Colon (tissue), 2 donors: ENCODE measurements at regions not wholly inside any gene's neighbourhood (a gene's known extent, or its start where the extent isn't known, plus 50 kb on each side); places are given as distances from the start of the nearest gene placed in this dataset.

Source experiments
- FAIRE-seq: peaks from 2 replicates; lab custom pipeline; 2012; peaks lifted over from hg19 to GRCh38; lab: Jason Lieb, UNC
- donor health status: control.
- donor health status: control.

GRCh38 chr13:34752283-34752960, 189.6 kb upstream of the NBEA start:
- no peak for FAIRE-seq

- peak; percentile 36 for FAIRE-seq
Observed at GRCh38 chr13:34756136-34756535, 185.9 kb upstream of the NBEA start.

GRCh38 chr13:34756572-34756971, 185.5 kb upstream of the NBEA start:
- FAIRE-seq = no peak

- no peak for FAIRE-seq
Observed at GRCh38 chr13:34757441-34757840, 184.6 kb upstream of the NBEA start.

GRCh38 chr13:34758628-34759027, 183.4 kb upstream of the NBEA start:
- no peak for FAIRE-seq

- no peak for FAIRE-seq
Observed at GRCh38 chr13:34762312-34762711, 179.8 kb upstream of the NBEA start.

GRCh38 chr13:34764246-34764645, 177.8 kb upstream of the NBEA start:
- FAIRE-seq = no peak

GRCh38 chr13:34765446-34766180, 176.5 kb upstream of the NBEA start:
- no peak for FAIRE-seq

- FAIRE-seq = no peak
Observed at GRCh38 chr13:34767778-34768177, 174.3 kb upstream of the NBEA start.

GRCh38 chr13:34772206-34772605, 169.9 kb upstream of the NBEA start:
- no peak for FAIRE-seq

- no peak for FAIRE-seq
Observed at GRCh38 chr13:34772881-34773280, 169.2 kb upstream of the NBEA start.

GRCh38 chr13:34776390-34776981, 165.6 kb upstream of the NBEA start:
- no peak for FAIRE-seq

GRCh38 chr13:34777089-34777913, 164.8 kb upstream of the NBEA start:
- no peak for FAIRE-seq

GRCh38 chr13:34777914-34778303, 164.2 kb upstream of the NBEA start:
- FAIRE-seq = no peak

- no peak for FAIRE-seq
Observed at GRCh38 chr13:34779171-34779570, 162.9 kb upstream of the NBEA start.

- FAIRE-seq = no peak
Observed at GRCh38 chr13:34793301-34793700, 148.8 kb upstream of the NBEA start.

GRCh38 chr13:34803756-34804155, 138.3 kb upstream of the NBEA start:
- FAIRE-seq = no peak

- no peak for FAIRE-seq
Observed at GRCh38 chr13:34805347-34805746, 136.7 kb upstream of the NBEA start.

- no peak for FAIRE-seq
Observed at GRCh38 chr13:34808649-34809048, 133.4 kb upstream of the NBEA start.

- no peak for FAIRE-seq
Observed at GRCh38 chr13:34810996-34811395, 131.1 kb upstream of the NBEA start.

- FAIRE-seq = no peak
Observed at GRCh38 chr13:34815526-34815925, 126.5 kb upstream of the NBEA start.

- no peak for FAIRE-seq
Observed at GRCh38 chr13:34816245-34816884, 125.7 kb upstream of the NBEA start.
